ENCODE measurements at regions not wholly inside any gene's neighbourhood (a gene's known extent, or its start where the extent isn't known, plus 50 kb on each side); places are given as distances from the start of the nearest gene placed in this dataset.

DNA sequence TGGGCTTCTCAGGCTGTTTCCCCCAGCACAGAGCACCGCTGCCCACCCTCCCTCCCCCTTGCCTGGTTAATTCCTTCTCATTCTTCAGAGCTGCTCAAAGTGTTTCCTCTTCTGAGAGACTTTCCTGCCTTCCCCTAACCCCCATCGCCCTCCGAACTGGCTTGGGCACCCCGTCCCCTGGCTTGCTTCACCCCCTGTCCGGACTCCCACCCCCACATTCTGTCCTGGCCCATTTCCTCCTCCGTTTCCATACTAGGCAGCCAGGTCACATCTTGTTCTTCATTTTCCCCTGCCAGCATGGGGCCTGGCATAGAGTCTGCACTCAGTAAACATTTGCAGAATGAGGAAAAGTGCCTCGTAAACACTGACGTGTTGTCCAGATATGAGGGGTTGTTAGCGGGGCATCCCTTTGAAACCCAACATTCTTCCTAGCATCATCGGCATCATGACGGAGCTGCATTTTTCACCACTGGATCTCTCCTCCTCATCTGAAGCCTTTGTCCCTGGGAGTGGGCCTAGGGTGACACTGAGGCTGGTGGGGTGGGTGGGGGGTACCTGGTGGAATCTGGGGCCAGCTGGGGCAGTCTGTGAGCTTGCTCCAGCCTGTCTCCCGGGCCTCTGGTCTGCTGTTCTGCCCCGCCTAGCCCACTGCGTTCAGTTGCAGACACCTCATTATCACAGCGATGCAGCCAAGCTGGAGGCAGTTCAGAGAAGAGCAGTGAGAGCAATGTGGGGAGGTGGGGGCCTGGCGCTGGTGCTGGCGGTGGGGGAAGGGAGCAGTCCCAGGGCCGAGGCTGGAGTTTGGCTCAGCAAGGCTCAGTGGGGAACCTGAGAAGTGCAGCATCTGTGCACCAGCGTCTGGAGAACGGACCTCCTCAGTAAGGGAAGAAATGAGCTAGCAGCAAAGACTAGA lies 149.4 kb upstream of the PJA1 start (continued):
- TF ChIP-seq ZNF720 (CRISPR knock-in tag; IDR thresholded peaks at IDR 0.05) (no peak), FOSL2 (CRISPR knock-in tag; IDR thresholded peaks at IDR 0.05) (no peak), ZNF746 (CRISPR knock-in tag; IDR thresholded peaks at IDR 0.05) (no peak)
- TF ChIP-seq, protein P1, sequence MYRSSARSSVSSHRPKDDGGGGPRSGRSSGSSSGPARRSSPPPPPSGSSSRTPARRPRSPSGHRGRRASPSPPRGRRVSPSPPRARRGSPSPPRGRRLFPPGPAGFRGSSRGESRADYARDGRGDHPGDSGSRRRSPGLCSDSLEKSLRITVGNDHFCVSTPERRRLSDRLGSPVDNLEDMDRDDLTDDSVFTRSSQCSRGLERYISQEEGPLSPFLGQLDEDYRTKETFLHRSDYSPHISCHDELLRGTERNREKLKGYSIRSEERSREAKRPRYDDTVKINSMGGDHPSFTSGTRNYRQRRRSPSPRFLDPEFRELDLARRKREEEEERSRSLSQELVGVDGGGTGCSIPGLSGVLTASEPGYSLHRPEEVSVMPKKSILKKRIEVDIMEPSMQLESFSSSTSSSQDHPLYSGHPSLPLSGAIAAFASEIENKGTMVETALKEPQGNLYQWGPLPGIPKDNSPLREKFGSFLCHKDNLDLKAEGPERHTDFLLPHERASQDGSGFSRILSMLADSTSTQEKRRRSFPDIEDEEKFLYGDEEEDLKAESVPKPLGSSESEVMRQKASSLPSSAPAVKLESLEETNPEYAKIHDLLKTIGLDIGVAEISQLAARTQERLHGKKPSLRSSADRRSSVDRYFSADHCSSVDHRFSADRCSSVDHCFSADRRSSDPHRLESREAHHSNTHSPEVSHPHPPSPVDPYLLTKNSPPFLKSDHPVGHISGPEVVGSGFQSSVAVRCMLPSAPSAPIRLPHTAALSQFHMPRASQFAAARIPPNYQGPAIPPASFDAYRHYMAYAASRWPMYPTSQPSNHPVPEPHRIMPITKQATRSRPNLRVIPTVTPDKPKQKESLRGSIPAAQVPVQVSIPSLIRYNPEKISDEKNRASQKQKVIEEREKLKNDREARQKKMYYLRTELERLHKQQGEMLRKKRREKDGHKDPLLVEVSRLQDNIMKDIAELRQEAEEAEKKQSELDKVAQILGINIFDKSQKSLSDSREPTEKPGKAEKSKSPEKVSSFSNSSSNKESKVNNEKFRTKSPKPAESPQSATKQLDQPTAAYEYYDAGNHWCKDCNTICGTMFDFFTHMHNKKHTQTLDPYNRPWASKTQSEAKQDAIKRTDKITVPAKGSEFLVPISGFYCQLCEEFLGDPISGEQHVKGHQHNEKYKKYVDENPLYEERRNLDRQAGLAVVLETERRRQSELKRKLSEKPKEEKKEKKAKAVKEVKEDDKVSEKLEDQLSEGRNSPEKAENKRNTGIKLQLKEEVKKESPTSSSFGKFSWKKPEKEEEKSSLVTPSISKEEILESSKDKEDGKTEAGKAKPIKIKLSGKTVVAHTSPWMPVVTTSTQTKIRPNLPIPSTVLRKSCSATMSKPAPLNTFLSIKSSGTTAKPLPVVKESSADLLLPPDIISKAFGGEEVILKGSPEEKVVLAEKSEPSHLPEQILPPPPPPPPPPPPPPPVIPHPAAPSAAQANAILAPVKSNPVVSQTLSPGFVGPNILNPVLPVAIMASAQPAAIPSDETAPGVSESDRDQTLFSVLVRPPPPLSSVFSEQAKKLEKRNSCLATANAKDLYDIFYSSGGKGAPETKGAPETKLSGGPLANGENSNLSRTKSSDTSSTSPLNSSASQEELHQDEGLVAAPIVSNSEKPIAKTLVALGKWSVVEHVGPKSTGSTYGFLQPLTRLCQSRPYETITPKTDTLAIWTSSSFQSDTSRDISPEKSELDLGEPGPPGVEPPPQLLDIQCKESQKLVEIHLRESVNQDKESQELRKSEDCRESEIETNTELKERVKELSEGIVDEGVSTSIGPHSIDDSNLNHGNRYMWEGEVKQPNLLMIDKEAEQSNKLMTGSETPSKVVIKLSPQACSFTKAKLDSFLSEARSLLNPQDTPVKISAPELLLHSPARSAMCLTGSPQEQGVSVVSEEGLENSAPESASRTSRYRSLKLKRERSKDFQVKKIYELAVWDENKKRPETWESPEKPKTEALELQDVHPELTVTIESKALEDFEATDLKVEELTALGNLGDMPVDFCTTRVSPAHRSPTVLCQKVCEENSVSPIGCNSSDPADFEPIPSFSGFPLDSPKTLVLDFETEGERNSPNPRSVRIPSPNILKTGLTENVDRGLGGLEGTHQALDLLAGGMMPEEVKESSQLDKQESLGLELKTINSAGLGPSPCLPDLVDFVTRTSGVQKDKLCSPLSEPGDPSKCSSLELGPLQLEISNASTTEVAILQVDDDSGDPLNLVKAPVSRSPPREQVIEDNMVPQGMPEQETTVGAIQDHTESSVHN (CRISPR knock-in tag; IDR thresholded peaks at IDR 0.05), result no peak

All from HepG2 (cell line).